ENCODE measurements at regions not wholly inside any gene's neighbourhood (a gene's known extent, or its start where the extent isn't known, plus 50 kb on each side); places are given as distances from the start of the nearest gene placed in this dataset.

DNA sequence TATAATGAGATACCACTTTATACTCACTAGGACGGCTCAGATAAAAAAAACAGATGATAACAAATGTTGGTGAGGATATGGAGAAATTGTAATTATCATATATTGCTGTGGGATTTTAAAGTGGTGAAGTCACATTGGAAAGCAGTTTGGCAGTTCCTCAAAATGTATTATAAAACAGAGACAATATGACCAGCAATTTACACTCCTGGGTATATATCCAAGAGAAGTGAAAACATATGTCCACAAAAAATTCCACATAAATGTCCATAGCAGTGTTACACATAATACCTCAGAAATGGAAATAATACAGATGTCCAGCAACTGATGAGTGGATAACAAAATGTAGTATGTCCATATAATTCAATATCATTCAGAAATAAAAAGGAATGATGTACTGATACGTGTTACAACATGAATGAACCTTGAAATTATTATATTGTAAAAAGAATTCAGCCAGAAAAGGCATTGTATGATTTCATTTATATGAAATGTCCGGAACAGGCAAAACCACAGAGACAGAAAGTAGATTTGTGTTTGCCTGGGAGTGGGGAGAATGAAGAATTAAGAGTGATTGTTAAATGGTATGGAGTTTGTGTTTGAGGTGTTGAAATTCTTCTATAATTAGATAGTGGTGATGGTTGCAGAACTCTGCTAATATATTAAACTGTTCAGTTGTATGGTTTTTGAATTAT, 220.9 kb downstream of the SLC7A11 start:
- H3K9me3 Mint-ChIP-seq, result no peaks in the 10 kb centered on the region
- H3K27ac Mint-ChIP-seq, result no peak overlapping the region
- no peaks in the 10 kb centered on the region for H3K4me1 Mint-ChIP-seq
- no peak for ATAC-seq (replicated peaks)
- no peaks in the 10 kb centered on the region for H3K36me3 Mint-ChIP-seq (ENCODE audit: low read depth)
- H3K4me3 Mint-ChIP-seq, result no peak overlapping the region
- H3K27me3 Mint-ChIP-seq, result no peaks in the 10 kb centered on the region

DNA sequence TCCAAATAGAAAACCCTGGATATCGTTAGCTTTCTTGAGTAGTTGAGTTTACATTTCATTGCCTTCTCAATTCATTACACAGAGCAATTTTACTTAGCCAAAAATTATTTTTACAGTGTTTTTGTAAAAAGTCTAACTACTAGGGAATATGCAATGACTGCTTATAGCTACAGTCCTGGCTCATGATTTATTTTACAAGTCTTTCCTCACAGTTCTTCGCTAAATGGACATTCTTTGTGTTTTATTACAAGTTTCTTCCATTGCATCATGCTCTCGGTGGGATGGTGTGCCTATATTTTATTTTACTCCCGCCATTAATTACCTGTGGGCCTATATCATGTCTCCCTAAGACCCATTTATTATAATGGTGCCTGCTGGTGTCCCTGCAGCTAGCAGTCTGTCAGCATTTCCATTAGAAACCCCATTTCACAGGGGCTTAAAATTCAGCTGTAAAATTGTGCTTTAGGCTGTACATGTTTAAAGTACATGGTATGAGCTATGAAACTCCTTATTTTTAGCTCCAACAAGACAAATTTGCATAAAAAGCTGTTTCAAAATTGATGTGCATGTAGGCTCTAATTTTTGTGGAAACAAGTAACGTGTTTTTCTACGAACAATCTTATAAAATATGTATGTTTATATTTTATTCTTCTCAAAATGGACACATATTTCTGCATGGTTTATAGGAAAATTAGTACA, 227.4 kb downstream of the SLC7A11 start:
- H3K4me3 Mint-ChIP-seq, result no peak overlapping the region
- no peak overlapping the region for H3K27ac Mint-ChIP-seq
- no peaks in the 10 kb centered on the region for H3K9me3 Mint-ChIP-seq
- no peaks in the 10 kb centered on the region for H3K4me1 Mint-ChIP-seq
- no peaks in the 10 kb centered on the region for H3K36me3 Mint-ChIP-seq (ENCODE audit: low read depth)
- ATAC-seq (replicated peaks), result no peak
- no peaks in the 10 kb centered on the region for H3K27me3 Mint-ChIP-seq

DNA sequence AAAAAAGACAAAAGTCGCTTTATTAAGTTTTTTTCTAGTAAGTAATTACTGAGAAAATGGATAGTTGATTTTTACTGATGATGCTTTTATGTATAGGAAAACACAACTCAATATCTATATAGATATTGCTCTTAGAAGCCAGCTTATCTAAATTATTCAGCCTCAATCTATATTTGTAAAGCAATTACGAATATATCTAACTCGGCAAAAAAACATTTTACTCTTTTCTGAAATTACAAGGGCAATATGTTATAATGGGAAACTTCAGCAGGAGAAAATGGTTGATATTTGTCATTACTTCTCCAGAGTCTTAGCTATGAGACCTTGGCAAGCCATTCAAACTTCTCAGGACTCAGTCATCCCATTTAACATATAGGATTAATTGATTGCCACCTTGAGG, 228.5 kb downstream of the SLC7A11 start:
- H3K4me3 Mint-ChIP-seq, result no peak overlapping the region
- no peaks in the 10 kb centered on the region for H3K36me3 Mint-ChIP-seq (ENCODE audit: low read depth)
- no peaks in the 10 kb centered on the region for H3K9me3 Mint-ChIP-seq
- H3K27me3 Mint-ChIP-seq, result no peaks in the 10 kb centered on the region
- H3K4me1 Mint-ChIP-seq, result no peaks in the 10 kb centered on the region
- no peak overlapping the region for H3K27ac Mint-ChIP-seq
- no peak for ATAC-seq (replicated peaks)

DNA sequence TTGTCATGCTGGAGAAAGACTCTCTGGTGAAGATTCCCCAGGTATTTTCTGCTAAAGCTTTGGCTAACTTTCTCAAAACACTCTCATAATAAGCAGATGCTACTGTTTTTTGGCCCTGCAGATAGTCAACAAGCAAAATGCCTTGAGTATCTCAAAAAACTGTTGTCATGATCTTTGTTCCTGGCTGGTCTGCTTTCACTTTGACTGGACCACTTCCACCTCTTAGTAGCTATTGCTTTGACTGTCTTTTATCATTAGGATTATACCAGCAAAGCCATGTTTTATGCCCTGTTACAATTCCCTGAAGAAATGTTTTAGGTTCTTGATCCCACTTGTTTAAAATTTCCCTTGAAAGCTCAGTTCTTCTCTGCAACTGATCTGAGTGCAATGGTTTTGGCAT, 231.5 kb downstream of the SLC7A11 start:
- Mint-ChIP-seq H3K27me3 (no peaks in the 10 kb centered on the region), H3K4me3 (no peak overlapping the region)

DNA sequence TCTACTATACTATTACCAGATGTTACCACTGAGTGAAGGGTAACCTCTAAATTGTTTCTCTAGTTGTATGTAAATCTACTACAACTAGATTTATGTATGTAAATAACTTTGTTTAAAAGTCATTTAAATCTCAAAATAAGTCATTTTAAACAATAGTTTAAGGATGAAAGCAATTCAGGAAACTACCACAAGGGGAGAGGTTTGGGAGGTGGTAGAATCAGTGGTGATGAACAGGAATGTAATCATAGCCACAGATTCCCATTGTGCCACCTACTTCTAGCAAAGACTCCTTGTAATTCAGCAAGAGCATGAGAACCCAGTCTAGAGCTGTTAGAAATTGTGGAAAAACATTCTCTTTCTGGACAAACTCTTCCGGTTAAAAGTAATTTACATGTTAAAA, 234.6 kb downstream of the SLC7A11 start:
- Mint-ChIP-seq H3K27me3 (no peaks in the 10 kb centered on the region), H3K9me3 (peaks cover 3% of the 10 kb centered on the region), H3K4me3 (no peak overlapping the region), H3K4me1 (no peaks in the 10 kb centered on the region), H3K27ac (no peak overlapping the region), H3K36me3 (ENCODE audit: low read depth) (no peaks in the 10 kb centered on the region)
- ATAC-seq (replicated peaks), result no peak

More for the DNA sequence above, 231.5 kb downstream of the SLC7A11 start:
- Mint-ChIP-seq H3K36me3 (ENCODE audit: low read depth) (no peaks in the 10 kb centered on the region), H3K9me3 (no peaks in the 10 kb centered on the region), H3K4me1 (no peaks in the 10 kb centered on the region), H3K27ac (no peak overlapping the region)
- no peak for ATAC-seq (replicated peaks)

DNA sequence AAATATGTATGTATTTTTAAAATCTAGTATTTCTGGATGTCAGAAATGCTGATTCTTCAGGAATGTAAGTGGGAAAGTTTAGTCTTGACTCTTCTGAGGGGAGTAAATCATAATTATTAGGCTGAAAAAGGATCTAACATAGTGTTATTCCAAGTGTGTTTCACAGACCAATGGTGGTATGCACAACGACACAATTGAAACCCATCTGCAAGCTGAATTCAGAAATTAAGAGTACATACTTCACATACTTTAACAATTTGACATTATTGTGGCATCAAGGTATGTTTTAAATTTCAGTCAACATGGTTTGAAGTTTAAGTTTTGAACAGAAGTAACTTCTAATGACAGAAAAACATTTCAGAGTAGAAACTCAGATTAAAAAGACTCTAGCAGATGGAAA, 236.7 kb downstream of the SLC7A11 start:
- Mint-ChIP-seq H3K36me3 (ENCODE audit: low read depth) (no peaks in the 10 kb centered on the region), H3K9me3 (peaks cover 3% of the 10 kb centered on the region), H3K27me3 (no peaks in the 10 kb centered on the region), H3K4me1 (no peaks in the 10 kb centered on the region), H3K4me3 (no peak overlapping the region), H3K27ac (no peak overlapping the region)
- no peak for ATAC-seq (replicated peaks)

DNA sequence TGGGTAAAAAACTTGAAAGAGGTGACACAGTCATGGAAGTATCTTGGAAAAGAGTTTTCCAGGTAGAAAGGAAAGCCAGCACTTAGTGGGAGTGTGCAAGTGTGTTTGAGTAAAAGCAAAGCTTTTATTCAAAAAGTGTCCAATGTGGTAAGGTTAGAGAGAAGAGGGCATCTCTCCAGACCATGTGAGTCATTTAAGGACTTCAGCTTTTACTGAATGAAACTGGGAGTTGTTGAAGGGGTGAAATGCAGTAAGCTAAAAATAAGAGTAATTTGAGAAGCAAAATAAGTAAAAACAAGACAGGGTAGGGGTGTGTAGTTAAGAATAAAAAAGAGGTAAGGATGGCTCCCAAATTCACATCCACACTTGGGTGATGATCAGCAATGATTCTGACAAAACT, 238.9 kb downstream of the SLC7A11 start:
- H3K9me3 Mint-ChIP-seq, result peaks cover 3% of the 10 kb centered on the region
- H3K27ac Mint-ChIP-seq, result no peak overlapping the region
- peak; percentile 24 for ATAC-seq (replicated peaks)

DNA sequence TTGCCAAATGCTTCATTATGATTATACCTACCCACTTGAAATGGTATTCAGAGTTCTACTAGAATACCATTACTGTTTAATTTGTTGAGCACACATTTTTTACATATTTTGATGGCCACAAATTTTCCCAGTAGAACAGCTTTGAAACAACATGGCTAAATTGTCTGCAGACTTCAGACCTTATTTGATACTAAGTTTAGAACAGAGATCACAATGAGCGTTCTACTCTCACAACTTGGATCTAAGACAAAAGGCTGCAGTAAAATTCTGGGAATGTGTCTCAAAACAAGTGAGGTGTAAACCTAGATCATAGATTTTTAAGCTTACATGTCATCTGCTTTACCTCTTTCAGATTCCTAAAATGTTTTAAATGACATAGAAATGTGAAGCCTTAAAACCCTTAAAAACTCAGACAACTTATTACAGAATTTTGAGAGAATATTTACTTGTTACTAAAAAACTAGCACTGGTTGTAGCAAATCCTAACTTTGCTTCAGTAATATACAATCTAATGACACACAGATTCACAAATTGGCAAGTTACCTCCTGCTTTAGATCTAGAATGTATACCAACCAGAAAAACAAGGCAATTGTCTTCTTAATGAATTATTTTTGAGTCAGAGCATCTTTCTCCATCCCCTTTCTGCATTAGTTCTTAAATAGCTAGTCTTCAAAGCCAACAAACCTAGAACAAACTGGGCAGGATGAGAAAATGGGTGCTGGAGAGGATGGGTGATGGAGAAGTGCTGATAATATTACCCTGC, 243.3 kb downstream of the SLC7A11 start:
- ATAC-seq (replicated peaks), result no peak
- no peak overlapping the region for H3K4me3 Mint-ChIP-seq
- peaks cover 7% of the 10 kb centered on the region for H3K9me3 Mint-ChIP-seq
- H3K36me3 Mint-ChIP-seq (ENCODE audit: low read depth), result no peaks in the 10 kb centered on the region
- no peaks in the 10 kb centered on the region for H3K27me3 Mint-ChIP-seq
- no peak overlapping the region for H3K27ac Mint-ChIP-seq
- H3K4me1 Mint-ChIP-seq, result no peaks in the 10 kb centered on the region

More for the DNA sequence above, 238.9 kb downstream of the SLC7A11 start:
- no peak overlapping the region for H3K4me3 Mint-ChIP-seq
- H3K4me1 Mint-ChIP-seq, result no peaks in the 10 kb centered on the region
- H3K27me3 Mint-ChIP-seq, result no peaks in the 10 kb centered on the region
- no peaks in the 10 kb centered on the region for H3K36me3 Mint-ChIP-seq (ENCODE audit: low read depth)

DNA sequence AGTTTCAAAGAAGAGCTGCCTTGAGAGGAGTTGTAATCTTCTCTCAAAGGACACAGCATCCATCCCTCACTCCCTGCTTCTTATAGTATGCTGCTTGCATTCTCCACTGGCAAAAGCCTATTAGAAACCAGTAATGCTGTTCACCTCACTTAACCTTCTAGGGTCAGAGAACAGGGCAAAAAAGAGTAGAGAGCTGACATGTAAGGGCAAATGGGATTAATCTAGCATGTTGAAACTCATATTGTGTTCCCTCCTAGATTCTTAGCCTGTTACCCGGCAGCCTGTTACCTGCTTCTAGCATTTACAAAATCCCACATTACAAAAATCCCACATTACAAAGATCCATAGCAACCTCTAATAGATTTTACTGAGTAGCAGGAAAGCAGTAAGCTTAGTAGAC, 244.7 kb downstream of the SLC7A11 start:
- Mint-ChIP-seq H3K27ac (no peak overlapping the region), H3K9me3 (peaks cover 4% of the 10 kb centered on the region), H3K4me3 (no peak overlapping the region)

DNA sequence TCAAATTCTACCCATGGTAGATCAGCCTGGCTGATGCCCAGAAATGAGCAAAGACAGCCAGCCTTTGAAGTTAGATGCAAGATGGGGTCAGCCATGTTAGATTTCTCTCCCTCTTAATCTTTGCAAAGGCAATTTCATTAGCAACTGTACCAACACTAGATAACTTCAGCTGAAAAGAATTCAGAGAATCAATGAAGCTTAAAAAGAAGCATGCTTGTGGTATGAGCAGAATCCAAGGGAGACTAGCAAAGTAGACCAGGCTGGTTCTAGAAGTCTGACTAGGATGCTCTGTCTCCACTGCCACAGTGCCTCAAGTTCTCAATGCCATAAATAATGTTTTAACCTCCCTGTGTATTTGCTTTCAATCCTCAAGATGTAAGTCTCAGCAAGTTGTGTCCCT, 247.3 kb downstream of the SLC7A11 start:
- no peak for ATAC-seq (replicated peaks)
- Mint-ChIP-seq H3K4me3 (no peak overlapping the region), H3K9me3 (peaks cover 4% of the 10 kb centered on the region), H3K36me3 (ENCODE audit: low read depth) (no peaks in the 10 kb centered on the region), H3K27me3 (no peaks in the 10 kb centered on the region), H3K27ac (no peak overlapping the region), H3K4me1 (no peaks in the 10 kb centered on the region)

More for the DNA sequence above, 244.7 kb downstream of the SLC7A11 start:
- no peak for ATAC-seq (replicated peaks)
- Mint-ChIP-seq H3K27me3 (no peaks in the 10 kb centered on the region), H3K36me3 (ENCODE audit: low read depth) (no peaks in the 10 kb centered on the region), H3K4me1 (no peaks in the 10 kb centered on the region)

DNA sequence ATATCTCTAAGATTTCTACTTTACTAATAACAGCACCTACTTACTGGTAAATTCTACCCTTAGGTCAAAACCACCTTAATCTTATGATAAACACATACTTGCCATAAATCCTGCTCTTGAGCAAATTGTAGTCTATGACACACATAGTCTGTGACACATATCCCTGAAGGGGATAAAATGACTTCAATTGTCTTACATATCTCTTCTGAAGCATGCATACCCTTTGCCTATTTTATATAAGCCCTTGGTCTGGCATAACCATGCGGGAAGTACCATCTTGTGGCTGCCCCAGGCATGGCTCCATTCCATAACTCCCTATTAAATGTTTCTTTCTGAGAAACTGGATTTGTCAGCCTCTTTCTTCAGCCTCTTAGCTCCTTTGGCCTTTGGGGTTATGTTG, 248.9 kb downstream of the SLC7A11 start:
- Mint-ChIP-seq H3K27me3 (no peaks in the 10 kb centered on the region), H3K27ac (no peak overlapping the region), H3K36me3 (ENCODE audit: low read depth) (no peaks in the 10 kb centered on the region), H3K4me3 (no peak overlapping the region), H3K9me3 (peaks cover 4% of the 10 kb centered on the region), H3K4me1 (no peaks in the 10 kb centered on the region)
- no peak for ATAC-seq (replicated peaks)

DNA sequence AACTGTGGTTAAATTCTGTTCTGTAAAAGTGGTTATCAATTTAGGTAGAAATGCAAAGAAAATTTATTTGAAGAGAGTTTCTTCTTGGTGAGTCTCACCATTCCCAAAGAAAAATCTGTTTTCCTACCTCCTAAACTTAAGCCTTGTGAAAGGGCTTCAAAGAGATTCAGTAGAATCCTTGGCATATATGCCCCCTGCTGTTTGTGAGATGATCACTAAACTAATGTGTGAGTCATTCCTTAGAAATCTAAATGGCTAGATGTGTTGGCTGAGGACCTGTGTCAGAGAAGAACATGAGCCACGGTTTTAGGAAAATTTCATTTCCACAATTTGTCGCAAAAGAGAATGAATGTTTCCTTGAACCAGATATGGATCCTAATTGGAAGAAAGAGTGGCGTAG, 260.9 kb downstream of the SLC7A11 start:
- H3K36me3 Mint-ChIP-seq (ENCODE audit: low read depth), result no peaks in the 10 kb centered on the region
- no peak overlapping the region for H3K4me3 Mint-ChIP-seq

DNA sequence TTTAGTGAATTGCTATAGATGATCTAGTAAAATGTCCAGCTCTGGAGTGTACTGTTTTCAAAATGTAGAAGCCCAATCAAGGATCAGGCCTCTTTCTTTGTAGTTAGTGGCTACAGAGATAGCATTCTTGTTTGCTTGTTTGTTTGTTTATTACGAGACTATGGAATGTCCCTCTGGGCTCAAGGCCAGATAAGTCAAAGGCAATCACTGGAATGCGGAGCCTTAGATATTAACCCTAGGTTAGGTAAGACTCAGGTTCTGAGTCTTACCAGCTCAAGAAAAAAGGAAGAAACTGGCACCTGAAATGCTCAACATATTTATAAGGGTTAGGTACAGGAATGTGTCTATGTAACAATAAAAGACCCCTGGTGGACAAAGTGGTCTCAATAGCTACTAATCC, 261.5 kb downstream of the SLC7A11 start:
- no peaks in the 10 kb centered on the region for H3K36me3 Mint-ChIP-seq (ENCODE audit: low read depth)
- no peak overlapping the region for H3K4me3 Mint-ChIP-seq
- H3K27ac Mint-ChIP-seq, result no peak overlapping the region
- H3K9me3 Mint-ChIP-seq, result peaks cover 5% of the 10 kb centered on the region
- H3K4me1 Mint-ChIP-seq, result no peaks in the 10 kb centered on the region
- ATAC-seq (replicated peaks), result no peak
- H3K27me3 Mint-ChIP-seq, result no peaks in the 10 kb centered on the region

More for the DNA sequence above, 260.9 kb downstream of the SLC7A11 start:
- no peak for ATAC-seq (replicated peaks)
- no peaks in the 10 kb centered on the region for H3K27me3 Mint-ChIP-seq
- peaks cover 5% of the 10 kb centered on the region for H3K9me3 Mint-ChIP-seq
- H3K27ac Mint-ChIP-seq, result no peak overlapping the region
- no peaks in the 10 kb centered on the region for H3K4me1 Mint-ChIP-seq

DNA sequence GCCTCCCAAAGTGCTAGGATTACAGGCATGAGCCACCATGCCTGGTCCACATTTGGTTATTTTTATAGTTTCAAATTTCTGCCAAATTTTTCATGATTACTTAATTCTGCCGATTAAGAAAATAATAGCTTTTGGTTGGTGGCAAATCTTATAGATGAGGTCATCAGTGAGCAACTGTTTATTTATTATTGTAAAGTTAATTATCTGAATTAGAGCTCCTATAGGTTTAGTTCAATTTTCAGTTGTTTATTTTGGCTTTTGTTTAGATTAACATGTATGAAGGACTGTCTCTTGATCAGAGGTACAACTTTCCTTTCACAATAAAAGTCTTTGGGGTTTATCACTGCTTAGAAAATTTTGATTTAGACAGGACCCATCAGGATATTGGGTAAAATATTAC, 262.2 kb downstream of the SLC7A11 start:
- no peaks in the 10 kb centered on the region for H3K4me1 Mint-ChIP-seq
- H3K9me3 Mint-ChIP-seq, result peaks cover 5% of the 10 kb centered on the region
- no peaks in the 10 kb centered on the region for H3K36me3 Mint-ChIP-seq (ENCODE audit: low read depth)
- ATAC-seq (replicated peaks), result no peak
- H3K4me3 Mint-ChIP-seq, result no peak overlapping the region
- no peaks in the 10 kb centered on the region for H3K27me3 Mint-ChIP-seq
- no peak overlapping the region for H3K27ac Mint-ChIP-seq

Data from activated T-helper 17 cell treated with anti-CD3 and anti-CD28 coated beads, Interleukin-2, amount 50 U/mL, for 72 hours (primary cell).